GM19438 (cell line): ENCODE measurements at regions not wholly inside any gene's neighbourhood (a gene's known extent, or its start where the extent isn't known, plus 50 kb on each side); places are given as distances from the start of the nearest gene placed in this dataset.

Experiments
- ATAC-seq: cut with Tn5 transposase; IDR thresholded peaks from one replicate; pipeline ENCODE4 v1.9.1; 2021; ENCODE audit warnings: low read depth; ENCODE audit not compliant: unreplicated experiment

- ATAC-seq: no peak
Measured at GRCh38 chr14:34354556-34354955, 107.5 kb downstream of the SPTSSA start.

GRCh38 chr14:34350903-34351302, 111.1 kb downstream of the SPTSSA start:
- ATAC-seq: no peak

DNA sequence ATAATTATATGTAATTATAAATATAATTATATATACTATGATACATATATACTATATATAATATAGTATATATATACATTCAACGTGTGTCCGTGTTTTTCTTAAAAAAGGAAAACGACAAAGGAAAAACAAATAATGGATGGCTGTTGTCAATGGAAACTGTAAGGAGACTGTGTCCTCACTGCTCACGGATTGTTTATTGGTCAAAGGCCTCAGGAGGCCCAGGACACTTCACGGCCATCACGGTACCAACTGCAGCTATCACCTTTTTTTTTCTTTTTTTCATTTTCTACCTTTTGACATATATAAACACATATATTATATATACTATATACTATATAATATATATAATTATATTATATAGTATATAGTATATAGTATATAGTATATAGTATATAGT, 113.4 kb downstream of the SPTSSA start:
- no peak for ATAC-seq

GRCh38 chr14:34347683-34348082, 114.4 kb downstream of the SPTSSA start:
- ATAC-seq: no peak

- no peak for ATAC-seq
Measured at GRCh38 chr14:34345718-34346465, 116.1 kb downstream of the SPTSSA start.

GRCh38 chr14:34344318-34344717, 117.7 kb downstream of the SPTSSA start:
- ATAC-seq: no peak

DNA sequence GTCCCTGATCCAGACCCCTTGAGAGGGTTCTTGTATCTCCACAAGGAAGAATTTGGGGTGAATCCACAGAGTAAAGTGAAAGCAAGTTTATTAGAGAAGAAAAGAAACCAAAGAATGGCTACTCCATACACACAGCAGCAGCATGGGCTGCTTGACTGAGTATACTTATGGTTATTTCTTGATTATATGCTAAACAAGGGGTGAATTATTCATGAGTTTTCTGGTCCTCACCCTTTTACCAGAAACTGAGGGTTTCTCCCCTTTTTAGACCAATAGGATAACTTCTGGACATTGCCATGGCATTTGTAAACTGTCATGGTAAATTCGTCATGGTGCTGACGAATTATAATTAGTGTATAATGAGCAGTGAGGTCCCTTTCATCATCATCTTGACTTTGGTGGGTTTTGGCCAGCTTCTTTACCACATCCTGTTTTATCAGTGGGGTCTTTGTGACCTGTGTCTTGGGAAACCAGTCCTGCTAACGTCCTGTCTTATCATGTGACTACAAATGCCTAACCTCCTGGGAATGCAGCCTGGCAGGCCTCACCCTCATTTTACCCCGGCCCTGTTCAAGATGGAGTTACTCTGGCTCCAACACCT, 121.9 kb downstream of the SPTSSA start:
- no peak for ATAC-seq

DNA sequence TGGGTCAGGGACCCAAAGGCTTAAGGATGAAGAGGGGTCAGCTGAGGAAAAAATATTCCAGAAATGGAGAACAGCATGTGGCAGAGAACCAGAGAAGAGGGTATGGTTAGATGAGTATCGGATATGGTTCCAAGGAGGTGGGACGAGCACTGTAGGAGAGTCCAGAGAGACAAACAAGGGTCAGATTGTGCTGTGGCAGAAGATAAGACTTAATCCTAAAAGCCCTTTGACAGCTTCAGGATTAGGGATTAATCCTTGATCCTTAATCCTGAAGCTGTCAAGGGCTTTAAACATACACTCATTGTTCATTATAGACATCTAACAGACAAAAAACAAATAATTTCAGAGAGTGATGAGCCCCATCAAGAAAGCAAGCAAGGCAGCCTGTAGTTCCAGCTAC, 124.0 kb downstream of the SPTSSA start:
- no peak for ATAC-seq

GRCh38 chr14:34336501-34336900, 125.5 kb downstream of the SPTSSA start:
- no peak for ATAC-seq

DNA sequence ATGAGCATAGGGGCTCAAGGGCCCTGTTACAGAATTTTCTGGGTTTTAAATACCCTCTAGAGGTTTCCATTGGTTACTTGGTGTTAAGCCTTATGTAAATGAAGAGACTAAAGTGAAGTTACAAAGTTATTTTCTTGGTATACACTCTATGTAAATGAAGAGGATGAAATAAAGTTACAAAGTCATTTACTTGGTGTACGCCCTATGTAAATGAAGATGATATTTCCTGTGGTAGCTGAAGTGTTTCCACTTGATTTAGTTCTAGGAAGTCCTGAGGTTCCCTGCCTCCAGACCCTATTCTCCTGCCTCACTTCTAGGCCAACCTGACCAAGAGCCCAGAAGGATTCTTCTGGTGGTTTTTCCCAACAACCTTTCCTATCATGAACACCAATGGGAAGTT, 126.1 kb downstream of the SPTSSA start:
- ATAC-seq: no peak

DNA sequence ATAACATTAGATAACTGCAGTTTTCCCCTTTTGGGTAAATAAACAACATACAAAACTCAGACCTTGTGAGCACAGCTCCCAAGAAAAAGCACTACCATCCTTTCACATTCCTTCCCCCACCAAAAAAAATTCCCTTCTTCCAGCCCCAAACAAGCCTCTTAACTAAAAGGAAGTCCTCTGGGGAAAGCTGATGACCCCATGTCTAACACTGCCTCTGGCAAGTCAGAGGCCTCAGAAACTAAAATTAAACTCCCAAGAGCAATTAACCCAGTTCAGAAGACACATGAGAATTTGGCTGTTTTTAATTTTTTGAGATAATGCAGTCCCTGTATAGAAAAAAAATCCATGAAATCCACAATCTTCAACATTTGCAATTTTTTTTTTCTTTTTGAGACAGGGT, 127.7 kb downstream of the SPTSSA start:
- no peak for ATAC-seq

GRCh38 chr14:34331728-34332623, 130.1 kb downstream of the SPTSSA start:
- peak; percentile 97 for ATAC-seq

DNA sequence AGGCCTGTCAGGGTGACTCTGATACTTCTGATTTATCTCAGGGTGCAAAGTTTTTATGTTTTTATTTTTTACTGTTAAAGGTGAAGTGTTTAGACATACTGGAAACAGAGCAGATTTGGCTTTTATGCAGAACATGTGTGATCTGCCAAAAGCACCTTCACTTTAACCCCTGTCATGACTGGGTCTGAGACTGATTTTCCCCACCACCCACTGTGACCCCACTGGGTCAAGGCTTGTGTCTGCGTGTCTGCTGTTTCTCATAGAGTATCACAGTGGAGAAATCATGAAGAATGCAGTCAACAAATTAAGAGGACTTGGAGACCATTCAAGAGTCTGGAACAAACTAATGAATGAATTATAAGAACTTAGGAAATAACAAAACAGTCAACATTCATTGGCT, 131.2 kb downstream of the SPTSSA start:
- ATAC-seq: no peak

DNA sequence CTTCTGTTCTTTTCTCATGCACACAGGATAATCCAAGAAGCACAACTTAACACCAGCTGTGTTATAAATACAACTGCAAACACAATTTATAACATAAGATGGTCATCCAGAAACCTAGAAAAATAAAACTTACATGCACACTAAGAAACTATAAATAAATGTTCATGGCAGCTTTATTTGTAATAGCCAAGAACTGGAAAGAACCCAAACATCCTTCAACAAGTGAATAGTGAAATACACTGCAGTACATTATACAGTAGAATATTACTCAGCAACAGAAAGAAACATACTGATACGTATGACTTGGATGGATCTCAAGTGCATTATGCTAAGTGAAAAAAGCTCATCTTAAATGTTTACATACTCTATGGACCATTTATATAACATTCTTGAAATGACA, 132.7 kb downstream of the SPTSSA start:
- ATAC-seq: no peak

DNA sequence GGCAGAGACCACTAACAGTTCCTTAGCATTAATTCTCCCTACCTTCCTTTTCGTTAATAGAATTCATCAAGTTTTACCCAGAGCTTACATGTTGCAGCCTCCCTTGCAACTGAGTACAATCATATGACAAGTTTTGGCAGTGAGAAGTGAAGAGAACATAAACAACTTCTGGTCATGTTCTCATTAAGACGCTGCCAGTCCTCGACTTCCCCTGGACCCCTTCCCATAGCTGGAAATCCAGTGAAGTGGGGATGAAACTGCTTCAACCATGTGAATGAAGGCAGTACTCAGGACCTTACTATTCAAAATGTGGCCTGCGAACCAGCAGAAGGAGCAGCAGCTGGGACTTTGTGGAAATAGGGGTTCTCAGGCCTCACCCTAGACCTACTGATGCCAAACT, 133.9 kb downstream of the SPTSSA start:
- ATAC-seq: no peak

DNA sequence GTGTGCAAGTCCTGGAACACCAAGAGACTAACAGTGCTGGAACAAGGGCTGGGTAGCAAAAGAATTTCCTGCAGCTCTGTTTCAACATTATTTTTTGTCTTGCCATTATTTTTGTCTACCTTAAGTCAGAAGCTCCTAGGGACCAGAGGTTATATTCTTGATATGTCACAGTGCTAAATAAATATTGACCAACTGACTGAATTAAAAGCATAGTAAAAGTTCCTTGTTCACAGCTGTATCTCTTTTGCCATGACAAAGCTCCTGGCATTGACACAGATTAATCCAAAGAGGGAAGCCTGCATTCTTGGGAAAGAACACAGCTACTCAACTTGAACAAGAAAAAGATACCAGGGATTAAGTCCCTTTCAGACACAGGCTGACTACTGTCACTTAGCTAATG, 136.5 kb downstream of the SPTSSA start:
- no peak for ATAC-seq

DNA sequence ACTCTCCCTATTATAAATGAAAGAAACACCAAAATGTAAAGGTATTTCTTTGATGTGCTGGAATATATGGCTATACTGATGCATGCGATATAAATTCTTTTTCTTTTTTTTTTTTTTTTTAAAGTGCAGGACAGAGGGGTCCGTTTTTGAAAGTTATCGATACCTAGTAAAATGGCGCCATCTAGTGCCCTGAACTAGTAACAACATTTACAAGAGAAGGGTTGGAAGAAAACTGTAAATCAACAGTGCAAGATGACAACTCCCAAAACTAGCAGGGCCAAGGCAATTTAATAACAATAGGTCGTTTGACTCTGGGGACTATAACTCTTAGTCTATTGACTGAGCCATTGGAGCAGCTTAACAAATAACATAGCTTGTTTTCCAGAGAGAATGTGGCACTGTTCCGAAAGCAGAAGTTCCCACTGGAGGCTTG, 137.7 kb downstream of the SPTSSA start:
- no peak for ATAC-seq

DNA sequence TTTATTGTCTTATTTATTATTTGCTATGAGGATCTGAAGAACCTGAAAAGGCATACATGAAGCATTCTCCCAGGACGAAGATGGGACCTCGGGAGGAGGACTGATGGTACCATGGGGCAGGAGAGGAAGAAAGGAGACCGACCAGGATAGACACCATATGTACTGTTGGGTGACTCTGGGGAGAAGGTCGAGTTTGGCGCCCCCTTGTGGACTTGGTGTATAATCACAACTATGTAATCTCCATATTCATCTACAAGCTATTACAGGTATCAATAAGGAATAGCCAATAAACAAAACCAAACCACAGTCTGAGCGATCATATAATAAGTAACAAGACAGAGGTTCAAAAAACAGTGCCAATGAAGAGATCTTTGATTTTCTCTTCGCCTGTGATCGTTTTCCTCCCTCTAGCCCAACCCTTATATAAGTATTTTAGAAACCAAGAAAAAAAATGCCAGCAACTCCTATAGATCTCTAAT, 139.1 kb downstream of the SPTSSA start:
- peak; percentile 78 for ATAC-seq

DNA sequence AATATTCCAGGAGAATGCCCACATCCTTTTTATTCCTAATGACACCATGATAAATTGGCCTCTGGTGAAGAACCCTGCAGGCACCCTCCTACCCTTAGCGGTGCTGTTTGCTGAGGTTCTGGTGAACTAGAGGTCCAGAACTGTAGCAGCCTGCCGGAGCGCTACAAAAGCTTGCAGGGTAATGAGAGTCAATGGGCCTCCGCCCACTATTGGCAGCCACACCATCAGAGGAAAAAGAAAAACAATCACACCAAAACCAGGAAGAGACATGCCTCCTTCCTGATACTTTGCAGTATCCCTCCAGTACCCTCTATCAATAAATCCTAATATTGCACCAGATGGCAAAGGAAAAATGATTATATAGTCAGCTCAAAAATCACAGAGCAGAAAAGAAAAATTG, 142.9 kb downstream of the SPTSSA start:
- ATAC-seq: no peak

DNA sequence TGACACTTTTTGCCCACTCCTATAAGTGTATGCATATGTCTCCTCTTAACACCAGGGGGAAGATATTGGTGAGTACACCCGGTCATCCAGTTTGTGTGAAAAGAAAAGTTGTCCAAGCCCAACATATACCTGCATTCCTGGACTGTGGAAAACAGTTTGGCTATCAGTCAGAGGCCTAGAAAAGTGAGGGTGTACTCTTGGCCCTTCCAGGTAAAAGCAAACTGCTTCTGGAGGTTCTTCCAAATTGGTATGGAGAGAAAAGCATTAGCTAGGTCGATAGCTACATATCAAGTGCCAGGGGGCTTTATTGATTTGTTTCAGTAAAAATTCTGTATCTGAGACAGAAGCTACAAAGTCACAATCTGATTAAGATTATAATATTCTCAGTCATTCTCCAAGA, 144.0 kb downstream of the SPTSSA start:
- ATAC-seq: no peak

DNA sequence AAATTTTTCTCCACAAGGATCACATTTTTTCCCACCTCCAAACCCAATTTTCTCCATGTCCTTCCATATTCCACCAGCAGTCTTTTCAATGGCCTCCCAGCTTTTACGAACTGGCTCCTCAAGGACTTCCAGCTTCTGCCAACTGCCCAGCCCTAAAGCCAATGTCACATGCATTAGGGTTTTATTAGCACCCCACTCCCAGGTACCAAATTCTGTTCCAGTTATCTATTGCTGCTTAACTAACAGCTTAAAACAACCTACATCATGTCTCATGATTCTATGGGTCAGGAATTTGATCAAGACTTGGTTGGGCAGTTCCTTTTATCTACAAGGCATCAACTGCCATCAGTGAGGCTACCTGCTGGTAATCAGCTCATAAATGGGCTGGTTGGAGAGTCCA, 151.3 kb downstream of the SPTSSA start:
- no peak for ATAC-seq
